Thyroid gland (tissue), 4 donors: ENCODE measurements at regions not wholly inside any gene's neighbourhood (a gene's known extent, or its start where the extent isn't known, plus 50 kb on each side); places are given as distances from the start of the nearest gene placed in this dataset.

ENCODE experiments used
- DNase-seq, 2 donors: peaks; one replicate each; pipeline ENCODE4 v3.0.0-alpha.2; 2019
- H3K27ac ChIP-seq, 3 donors: fragments of 200-600 bp; sonication (generic); 1 replicate in 2 of 3; 2 replicates in 1 of 3; pipeline ENCODE4 v1.5.1; 2016 to 2019; ENCODE audit warnings: mild to moderate bottlenecking in 1 of 3, moderate library complexity in 1 of 3
- H3K27me3 ChIP-seq: fragments of 200-600 bp; sonication (generic); one replicate; pipeline ENCODE4 v1.5.1; 2019
- H3K36me3 ChIP-seq, 2 donors: fragments of 200-600 bp; sonication (generic); one replicate each; pipeline ENCODE4 v1.5.1; 2016 to 2019
- H3K4me1 ChIP-seq, 2 donors: fragments of 200-600 bp; sonication (generic); one replicate each; pipeline ENCODE4 v1.5.1; 2017 to 2019
- H3K4me3 ChIP-seq, 3 donors: fragments of 200-600 bp; sonication (generic); replicated peaks in 1 of 3; 1 replicate in 2 of 3; 2 replicates in 1 of 3; pipeline ENCODE4 v1.5.1; 2016; ENCODE audit warnings: mild to moderate bottlenecking in 1 of 3
- H3K9me3 ChIP-seq: fragments of 200-600 bp; sonication (generic); one replicate; pipeline ENCODE4 v1.5.1; 2017
- CTCF ChIP-seq, 6 experiments: fragments of 200-600 bp in 3 of 6; fragments of 450-650 bp in 3 of 6; sonication (generic) in 3 of 6; IDR thresholded peaks; one replicate each; pipeline ENCODE4 v1.5.1; 2016 to 2019; ENCODE audit warnings: antibody characterized with exemption in 6 of 6, mild to moderate bottlenecking in 2 of 6, inconsistent platforms in 1 of 6, moderate library complexity in 1 of 6
- POLR2A ChIP-seq, 2 donors: fragments of 450-650 bp; IDR thresholded peaks; one replicate each; pipeline ENCODE4 v1.6.1; 2017; ENCODE audit warnings: antibody characterized with exemption in 2 of 2, mild to moderate bottlenecking in 2 of 2, moderate library complexity in 1 of 2
- whole genome bisulfite sequencing, 2 donors: methylation state at CpG; one replicate each; pipeline ENCODE4 v1.1.5; 2017; 5-methylcytosine and 5-hydroxymethylcytosine counted together
- intact Hi-C: fragments of 100-400 bp; cut with DNase I; formaldehyde crosslinking; loops from one replicate; pipeline ENCODE4 v1.15.1; 2023

DNA sequence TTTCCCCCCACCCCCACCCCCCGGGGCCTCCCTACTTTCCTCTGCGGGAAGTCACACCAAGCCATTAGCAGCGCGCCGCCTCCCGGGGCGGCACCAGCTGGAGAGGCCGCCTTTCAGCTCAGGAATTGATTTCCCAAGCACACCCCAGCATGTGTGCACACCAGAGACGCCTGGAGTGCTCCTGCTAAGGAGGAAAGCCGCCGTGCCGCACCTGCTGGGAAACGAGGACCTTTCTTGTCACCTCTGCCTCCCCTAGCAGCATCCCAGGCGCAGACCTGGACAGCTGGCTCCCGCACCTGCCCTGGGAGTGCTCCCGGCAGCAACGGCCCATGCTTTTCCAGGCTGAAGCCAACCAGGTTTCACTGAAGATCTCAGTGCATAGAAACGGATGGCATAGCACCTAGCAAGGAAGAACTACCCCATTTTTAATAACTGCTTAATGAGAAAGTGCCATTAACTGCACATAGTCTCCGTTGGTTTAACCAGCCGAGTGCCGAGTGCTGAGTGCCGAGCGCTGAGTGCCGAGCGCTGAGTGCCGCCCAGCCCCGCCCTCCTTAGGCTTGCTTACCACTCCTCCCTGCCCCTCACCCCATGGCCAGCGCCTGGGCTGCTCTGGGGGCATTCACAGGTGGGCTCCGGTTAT lies 165.0 kb downstream of the USP12 start:
- intact Hi-C loops: no loop called here

DNA sequence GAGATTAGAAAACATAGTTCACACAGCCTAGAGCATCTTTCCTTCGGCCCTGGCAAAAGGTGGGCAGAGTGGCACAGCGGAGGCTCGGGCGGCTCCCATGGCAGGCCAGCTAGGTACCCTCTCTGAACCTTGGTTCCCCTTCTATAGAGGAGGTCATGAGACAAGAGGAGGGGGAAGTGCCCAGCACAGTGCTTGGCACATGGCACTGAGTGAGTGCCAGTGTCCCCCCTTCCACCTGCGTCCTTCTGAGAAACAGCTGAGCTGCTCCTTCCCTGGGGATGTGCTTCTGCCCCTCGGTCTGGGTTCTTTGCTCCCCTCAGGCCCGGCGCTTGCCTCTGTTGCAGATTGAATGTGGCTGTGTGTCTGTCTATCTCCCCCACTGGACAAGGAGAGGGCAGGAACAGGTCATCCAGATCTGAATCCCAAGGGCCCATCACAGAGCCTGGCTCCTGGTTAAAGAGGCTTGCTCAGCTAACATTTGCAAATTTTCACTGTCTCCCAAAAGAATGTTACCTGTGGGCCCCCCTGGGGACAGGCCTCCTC lies 165.6 kb downstream of the USP12 start:
- DNase-seq: no peak
- Histone ChIP-seq H3K27ac (no peak overlapping the region), H3K36me3 (no peaks in the 10 kb centered on the region), H3K27me3 (no peaks in the 10 kb centered on the region), H3K9me3 (no peaks in the 10 kb centered on the region), H3K4me3 (no peak overlapping the region), H3K4me1 (peaks cover 12 to 17% of the 10 kb centered on the region in 2 donors)
- no peak for TF ChIP-seq POLR2A (IDR thresholded peaks at IDR 0.05)
- no peak for TF ChIP-seq CTCF (IDR thresholded peaks at IDR 0.05)
- intact Hi-C loops: no loop called here
- 71 to 87% methylated on average over 7 to 8 of the region's 8 CpGs for WGBS, 2 donors

More for the DNA sequence above, 165.0 kb downstream of the USP12 start:
- Histone ChIP-seq H3K4me1 (peaks cover 12 to 17% of the 10 kb centered on the region in 2 donors), H3K27ac (no peak overlapping the region), H3K36me3 (no peaks in the 10 kb centered on the region), H3K9me3 (no peaks in the 10 kb centered on the region), H3K4me3 (peak overlapping the region in 2 of 3 donors; percentile 11 to 14), H3K27me3 (no peaks in the 10 kb centered on the region)
- peak in 1 of 2 donors; percentile 12 for DNase-seq
- TF ChIP-seq CTCF (IDR thresholded peaks at IDR 0.05): no peak
- no peak for TF ChIP-seq POLR2A (IDR thresholded peaks at IDR 0.05)
- whole genome bisulfite sequencing, 2 donors: 2 to 6% methylated on average over 14 to 20 of the region's 29 CpGs

DNA sequence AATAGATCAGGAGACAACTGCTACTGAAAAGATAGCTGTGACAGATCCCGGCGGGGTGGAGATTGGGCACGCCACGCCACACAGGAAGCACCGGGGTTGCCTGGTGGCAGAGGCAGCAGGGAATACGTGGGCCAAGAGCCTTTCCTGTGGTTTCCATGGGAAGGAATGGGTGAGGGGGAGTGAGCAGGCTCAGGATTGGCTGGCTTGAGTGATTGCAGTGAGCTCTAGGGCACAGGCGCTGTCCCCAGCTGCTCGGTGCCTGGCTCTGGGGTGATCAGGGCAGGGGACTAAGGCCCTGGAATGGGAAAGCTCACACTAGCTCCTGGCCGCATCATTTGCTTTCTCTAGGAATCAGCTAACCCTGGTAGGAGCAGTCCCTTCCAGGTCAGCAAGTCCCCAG lies 166.1 kb downstream of the USP12 start:
- no peak overlapping the region for H3K27ac ChIP-seq
- TF ChIP-seq POLR2A (IDR thresholded peaks at IDR 0.05) (no peak), CTCF (IDR thresholded peaks at IDR 0.05) (no peak)
- 57 to 59% methylated on average over 9 of the region's 9 CpGs for WGBS, 2 donors

DNA sequence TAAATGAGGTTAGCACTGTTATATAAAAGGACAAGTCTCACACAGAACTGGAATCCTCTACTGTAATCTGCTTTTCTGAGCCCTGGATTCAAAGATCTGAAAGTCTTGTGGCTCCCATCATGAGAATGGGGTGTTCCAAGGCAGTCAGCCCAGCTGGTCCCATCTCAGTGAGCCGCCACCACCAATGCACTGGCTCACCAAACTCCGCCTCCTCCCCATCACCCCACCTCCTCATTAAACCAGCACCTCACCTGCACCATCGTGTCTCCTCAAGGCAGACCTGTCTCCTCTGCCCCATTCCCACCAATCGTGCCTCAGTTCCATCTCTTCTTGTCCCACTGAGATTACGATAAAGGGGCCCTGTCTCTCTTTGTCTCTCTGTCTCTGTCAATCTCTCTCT lies 166.7 kb downstream of the USP12 start:
- intact Hi-C loops: no loop called here
- 83 to 90% methylated on average over 5 of the region's 5 CpGs for WGBS, 2 donors
- Histone ChIP-seq H3K27ac (no peak overlapping the region), H3K4me3 (no peak overlapping the region), H3K4me1 (peaks cover 12 to 17% of the 10 kb centered on the region in 2 donors), H3K36me3 (no peaks in the 10 kb centered on the region), H3K27me3 (no peaks in the 10 kb centered on the region), H3K9me3 (no peaks in the 10 kb centered on the region)
- TF ChIP-seq POLR2A (IDR thresholded peaks at IDR 0.05) (no peak), CTCF (IDR thresholded peaks at IDR 0.05) (no peak)
- no peak for DNase-seq

More for the DNA sequence above, 166.1 kb downstream of the USP12 start:
- Histone ChIP-seq H3K27me3 (no peaks in the 10 kb centered on the region), H3K4me1 (peaks cover 12 to 17% of the 10 kb centered on the region in 2 donors), H3K4me3 (no peak overlapping the region), H3K36me3 (no peaks in the 10 kb centered on the region), H3K9me3 (no peaks in the 10 kb centered on the region)
- intact Hi-C loops: no loop called here
- no peak for DNase-seq

GRCh38 chr13:27004326-27004725 lies 167.3 kb downstream of the USP12 start:
- WGBS, 2 donors: 86 to 90% methylated on average over 4 of the region's 4 CpGs
- Histone ChIP-seq H3K4me1 (peaks cover 12 to 17% of the 10 kb centered on the region in 2 donors), H3K27ac (no peak overlapping the region), H3K27me3 (no peaks in the 10 kb centered on the region), H3K36me3 (no peaks in the 10 kb centered on the region), H3K9me3 (no peaks in the 10 kb centered on the region), H3K4me3 (no peak overlapping the region)
- TF ChIP-seq CTCF (IDR thresholded peaks at IDR 0.05): no peak
- TF ChIP-seq POLR2A (IDR thresholded peaks at IDR 0.05): no peak
- intact Hi-C loops: no loop called here
- no peak for DNase-seq
